ENCODE measurements at regions not wholly inside any gene's neighbourhood (a gene's known extent, or its start where the extent isn't known, plus 50 kb on each side); places are given as distances from the start of the nearest gene placed in this dataset.
"Not testable (repeated sequence)": the region's sequence is repeated elsewhere in the genome, so short reads cannot be mapped to it uniquely, and the experiment has no call there.

DNA sequence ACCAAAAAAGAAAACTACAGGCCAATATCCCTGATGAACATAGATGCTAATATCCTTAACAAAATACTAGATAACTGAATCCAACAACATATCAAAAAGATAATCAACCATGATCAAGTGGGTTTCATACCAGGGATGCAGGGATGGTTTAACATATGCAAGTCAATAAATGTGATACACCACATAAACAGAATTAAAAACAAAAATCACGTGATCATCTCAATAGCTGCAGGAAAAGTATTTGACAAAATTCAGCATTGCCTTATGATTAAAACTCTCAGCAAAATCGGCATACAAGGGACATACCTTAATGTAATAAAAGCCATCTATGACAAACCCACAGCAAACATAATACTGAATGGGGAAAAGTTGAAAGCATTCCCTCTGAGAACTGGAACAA is 199.9 kb downstream of the TXNL1 start:
- not testable (repeated sequence) for DNase-seq

DNA sequence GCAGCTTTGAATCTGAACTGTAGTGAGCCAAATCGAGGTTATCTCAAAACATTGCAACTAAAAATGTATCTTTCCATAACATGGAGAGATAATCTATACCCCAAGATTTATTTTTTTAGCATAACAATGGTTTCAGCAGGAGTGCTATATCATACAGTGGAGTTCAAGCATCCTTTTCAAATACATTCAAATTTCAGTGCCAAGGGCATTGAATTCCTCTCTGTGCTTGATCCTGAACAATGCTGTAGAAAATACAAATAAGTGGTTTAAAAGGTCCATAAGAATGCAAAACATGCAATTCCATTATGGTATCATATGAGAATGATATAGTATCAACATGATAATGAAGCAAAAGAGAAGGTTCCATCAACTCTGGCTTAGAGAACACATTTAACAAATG is 201.7 kb downstream of the TXNL1 start:
- DNase-seq: no peak

DNA sequence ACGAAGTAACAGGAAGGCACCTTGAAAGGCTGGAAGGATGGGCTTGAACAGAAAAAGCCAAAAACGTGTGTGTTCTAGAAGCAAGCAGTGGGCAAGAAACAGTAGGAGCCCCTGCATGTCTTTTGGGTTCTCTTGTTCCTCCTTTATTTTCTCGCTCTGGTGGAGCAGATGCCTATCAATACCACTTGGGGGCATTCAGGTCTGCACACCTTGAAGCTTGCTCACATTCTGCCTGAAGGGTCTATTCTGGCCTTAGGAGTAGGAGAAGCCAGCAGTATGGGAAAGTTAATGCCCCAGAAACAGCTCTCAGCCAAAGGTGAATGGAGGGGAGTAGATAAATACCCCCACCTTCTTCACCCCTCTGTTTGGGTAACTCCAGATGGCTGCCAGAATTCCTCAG is 204.5 kb downstream of the TXNL1 start:
- no peak for DNase-seq

DNA sequence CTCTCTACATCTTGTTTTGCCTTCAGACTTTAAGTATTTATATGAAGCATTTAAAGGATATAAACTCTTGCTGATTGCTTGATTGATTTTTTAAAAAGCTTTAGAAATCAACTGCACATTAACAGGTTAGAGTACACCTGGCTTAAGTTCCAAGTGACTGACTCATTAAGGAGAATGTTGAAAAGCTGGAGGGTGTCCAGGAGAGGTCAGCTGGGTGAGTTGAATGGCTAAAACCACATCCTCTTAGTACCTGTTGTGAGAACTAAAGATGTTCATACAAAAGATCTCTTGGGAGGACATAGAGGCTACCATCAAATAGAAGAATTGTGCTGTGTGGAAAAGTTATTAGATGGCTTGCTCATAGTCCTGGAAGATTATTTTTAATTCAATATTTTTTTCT is 206.8 kb downstream of the TXNL1 start:
- DNase-seq: no peak

DNA sequence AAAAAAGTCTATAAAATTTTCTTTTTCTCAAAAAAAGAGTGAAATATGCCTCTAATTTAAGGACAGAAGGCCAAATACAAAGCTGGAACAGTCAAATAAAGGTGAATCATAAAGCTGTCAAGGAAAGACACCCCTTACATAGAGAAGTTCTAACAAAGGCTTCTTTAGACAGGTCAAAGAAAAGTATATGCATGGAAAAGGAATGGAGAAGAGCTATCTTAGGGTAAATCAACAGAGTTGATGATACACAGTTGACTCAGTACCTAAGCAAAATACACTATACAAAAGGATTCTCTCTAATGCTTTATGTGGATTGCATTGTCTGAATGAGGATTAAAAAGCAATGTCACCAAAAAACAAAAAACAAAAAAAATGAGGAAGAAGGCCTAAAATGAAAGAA is 214.8 kb downstream of the TXNL1 start:
- DNase-seq: no peak

DNA sequence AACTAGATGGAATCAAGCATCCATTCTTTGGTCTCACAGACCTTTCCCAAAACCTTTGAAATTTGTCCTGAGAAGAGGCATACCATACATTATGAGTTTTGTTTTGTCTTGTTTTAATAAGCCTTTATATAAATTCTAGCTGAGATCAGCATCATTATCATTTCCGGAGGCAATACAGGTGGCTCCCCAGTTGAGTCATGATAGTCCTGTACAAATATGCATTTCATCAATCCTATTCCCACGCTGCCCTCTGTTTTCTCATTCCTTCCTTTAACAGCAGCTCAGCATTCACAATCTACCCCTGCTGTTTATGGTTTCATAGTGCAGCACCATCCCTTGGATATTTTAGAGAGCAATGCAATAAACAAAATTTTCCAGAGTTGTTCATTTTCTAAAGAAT is 216.7 kb downstream of the TXNL1 start:
- no peak for DNase-seq

DNA sequence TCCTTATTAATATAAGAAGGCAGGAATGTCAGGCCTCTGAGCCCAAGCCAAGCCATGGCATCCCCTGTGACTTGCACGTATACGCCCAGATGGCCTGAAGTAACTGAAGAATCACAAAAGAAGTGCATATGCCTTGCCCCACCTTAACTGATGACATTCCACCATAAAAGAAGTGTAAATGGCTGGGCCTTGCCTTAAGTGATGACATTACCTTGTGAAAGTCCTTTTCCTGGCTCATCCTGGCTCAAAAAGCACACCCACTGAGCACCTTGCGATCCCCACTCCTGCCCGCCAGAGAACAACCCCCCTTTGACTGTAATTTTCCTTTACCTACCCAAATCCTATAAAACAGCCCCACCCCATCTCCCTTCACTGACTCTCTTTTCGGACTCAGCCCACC is 217.5 kb downstream of the TXNL1 start:
- not testable (repeated sequence) for DNase-seq

DNA sequence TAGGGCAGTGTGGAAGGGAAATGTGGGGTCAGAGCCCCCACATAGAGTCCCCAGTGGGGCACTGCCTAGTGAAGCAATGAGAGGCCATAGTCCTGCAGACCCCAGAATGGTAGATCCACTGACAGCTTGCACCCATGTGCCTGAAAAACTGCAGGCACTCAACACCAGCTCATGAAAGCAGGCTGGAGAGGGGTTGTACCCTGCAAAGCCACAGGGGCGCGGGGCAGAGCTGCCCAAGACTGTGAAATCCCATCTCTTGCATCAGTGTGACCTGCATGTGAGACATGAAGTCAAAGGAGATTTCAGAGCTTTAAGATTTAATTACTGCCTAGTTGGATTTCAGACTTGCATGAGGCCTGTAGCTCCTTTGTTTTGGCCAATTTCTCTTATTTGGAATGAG is 224.0 kb downstream of the TXNL1 start:
- no peak for DNase-seq

DNA sequence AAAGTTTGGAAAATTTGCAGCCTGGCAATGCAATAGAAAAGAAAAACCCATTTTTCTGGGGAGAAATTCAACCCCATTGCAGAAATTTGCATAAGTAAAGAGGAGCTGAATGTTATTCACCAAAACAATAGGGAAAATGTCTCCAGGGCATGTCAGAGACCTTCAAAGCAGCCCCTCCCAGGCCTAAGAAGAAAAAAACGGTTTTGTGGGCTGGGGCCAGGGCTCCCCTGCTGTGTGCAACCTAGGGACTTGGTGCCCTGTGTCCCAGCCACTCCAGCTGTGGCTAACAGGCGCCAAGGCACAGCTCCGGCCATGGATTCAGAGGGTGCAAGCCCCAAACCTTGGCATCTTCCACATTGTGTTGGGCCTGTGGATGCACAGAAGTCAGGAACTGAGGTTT is 224.5 kb downstream of the TXNL1 start:
- no peak for DNase-seq

DNA sequence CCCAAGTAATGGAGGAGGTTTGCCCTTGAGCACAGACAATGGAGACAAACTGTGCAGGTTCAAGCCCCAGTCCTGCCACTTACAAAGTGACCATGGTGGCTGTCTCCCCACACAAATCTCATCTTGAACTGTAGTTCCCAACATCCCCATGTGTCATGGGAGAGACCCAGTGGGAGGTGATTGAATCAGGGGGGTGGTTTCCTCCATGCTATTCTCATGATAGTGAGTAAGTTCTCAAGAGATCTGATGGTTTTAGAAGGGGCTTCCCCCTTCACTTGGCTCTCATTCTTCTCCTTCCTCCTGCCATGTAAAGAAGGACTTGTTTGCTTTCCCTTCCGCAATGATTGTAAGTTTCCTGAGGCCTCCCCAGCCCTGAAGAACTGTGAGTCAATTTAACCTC is 225.4 kb downstream of the TXNL1 start:
- no peak for DNase-seq

DNA sequence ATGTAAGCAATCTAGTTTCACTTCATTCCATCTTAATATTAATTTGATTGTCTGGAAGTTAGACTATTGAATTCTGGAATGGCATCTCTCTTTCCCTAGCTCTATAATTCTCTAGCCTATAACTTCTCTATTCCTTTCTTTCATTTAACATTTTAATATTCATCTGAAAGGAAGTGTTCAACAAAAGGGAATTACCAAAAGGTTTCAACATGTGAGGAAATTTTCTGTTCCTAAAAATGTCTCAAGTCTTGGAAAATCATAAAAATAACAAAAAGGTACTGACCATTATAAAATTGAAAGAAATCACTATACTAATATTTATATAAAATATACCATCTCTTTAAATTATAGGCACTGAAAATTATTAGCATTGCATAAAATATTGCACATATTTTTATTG is 228.7 kb downstream of the TXNL1 start:
- DNase-seq: no peak

DNA sequence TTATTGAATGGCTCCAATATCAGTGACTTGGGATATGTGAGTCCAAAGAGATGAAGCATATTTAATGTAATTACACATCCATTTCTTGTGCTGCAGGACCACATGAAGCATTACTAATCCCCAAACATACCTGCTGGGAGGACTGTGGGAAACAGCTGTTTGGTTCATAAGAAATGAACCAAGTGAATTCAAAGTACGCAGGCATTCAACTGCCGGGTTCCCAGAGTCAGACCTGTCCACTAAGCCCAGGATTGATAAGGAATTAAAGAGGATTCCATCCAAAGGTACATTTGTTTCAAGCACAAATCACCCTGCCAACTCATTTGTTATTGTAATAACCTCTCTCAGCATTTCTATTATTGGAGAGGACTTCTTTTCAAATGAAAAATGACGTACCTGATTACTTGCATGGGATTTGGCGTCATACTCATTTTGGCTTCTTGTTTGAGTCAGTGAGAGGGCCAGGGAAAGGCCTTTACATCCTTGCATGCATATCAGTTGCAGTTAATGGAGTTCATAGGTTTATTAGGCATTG is 230.7 kb downstream of the TXNL1 start:
- DNase-seq: no peak

DNA sequence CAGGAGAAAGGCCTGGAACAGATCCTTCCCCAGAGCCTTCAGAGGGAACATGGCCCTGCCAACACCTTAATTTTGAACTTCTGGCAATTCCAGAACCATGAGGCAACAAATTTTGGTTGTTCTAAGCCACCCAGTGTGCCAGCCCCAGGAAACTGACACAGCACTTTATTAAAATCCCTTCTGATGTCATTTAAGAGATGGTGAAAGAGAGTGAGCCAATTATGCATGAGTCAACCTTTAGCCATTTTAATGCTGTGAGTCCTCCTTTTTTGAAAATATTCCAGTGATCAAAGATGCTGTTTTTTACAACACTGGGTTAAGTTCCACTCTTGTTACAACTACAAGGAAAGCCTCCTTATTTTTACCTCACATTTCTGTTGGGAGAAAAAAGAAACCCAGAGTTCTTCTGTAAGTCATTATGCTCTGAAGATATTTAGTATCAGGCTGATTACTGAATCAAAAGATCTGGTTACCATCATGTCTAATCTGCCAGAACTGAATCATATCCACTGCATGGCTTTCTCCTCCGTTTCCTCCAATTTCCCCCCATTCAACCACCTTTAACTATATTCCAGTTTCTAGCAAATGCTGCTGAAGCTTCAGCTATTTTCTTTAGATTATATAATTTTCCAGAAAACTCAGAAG is 235.4 kb downstream of the TXNL1 start:
- DNase-seq: no peak

DNA sequence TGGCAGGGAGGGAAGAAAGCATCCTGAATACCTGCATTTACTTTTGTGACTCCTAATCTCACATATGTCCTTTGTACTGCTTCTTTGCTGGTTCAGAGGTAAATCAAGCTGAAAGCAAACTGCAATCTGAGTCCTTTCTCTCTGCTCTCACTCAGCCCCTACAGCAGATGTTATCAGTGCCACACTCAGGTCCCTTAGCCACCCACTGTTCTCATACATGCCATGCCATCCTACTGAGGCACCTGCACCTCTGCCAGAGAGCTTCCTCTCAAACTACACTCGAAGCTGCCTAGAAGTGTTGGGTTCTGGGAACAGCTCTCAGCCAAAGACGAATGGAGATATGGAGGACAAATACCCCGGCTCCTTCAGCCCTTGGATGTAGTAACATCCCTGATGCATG is 244.5 kb downstream of the TXNL1 start:
- DNase-seq: no peak

DNA sequence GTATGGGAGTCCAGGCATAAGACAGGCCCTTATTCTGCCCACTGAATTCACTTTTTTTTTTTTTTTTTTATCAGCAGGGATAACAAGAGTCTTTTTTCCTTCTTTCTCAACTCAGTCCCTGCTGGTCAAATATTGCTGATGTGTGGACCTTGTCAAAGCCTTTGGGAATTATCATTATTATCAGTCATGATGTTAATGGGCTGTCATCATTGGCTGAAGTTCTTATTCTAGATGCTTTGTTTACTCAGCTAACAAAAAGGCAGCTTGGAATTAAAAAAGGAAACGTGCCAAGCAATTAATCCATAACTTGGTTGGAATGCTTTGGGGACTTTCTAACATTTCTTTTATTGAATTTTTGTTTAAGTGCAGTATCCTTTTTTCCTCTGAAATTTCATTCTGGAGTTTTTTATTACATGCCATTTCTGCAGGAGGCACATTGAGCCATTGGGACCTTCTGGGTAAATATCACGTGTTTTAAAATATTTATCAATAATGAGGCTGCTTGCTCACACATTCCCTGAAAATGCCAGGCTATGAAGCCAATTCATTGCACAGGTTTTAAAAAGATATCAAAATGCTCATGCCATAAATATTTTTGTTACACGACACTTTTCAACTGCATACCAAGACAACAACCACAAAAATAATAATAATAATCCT is 246.3 kb downstream of the TXNL1 start:
- DNase-seq: no peak

DNA sequence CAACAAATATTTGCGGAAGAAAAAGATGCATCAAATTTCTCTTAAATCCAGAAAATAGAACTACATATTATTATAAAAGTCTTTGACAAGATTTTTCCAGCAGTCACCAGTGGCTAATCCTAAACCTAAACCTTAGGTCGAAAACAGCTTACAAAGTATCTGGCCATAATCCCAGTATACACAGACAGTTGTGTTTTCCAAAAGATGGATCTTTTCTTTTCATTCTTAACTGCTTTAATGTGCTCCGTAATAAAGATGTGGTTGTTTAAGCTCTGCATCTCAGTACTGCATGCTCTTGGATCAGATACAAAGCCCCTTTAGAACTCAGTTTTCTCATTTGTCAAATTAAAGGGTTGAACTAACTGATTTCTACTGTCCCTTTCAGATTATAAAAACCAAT is 247.8 kb downstream of the TXNL1 start:
- DNase-seq: no peak

DNA sequence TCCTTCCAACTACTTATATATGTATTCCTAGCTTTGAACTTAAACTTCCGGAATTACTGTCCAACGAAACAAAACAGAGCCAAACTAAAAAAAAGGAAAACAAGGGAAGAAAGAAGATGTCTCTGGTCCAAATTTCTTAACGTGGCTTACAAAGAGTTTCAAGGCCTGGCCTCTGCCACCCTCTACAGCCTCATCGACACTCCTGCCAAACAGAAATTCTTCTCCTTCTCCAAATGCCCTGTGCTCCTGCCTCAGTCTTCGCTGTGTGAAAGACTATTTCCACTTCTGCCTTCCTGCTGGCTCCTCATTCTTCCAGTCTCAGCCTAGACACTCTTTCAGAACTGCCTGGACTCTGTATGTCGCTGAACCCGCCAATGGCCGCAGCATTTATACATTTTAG is 249.2 kb downstream of the TXNL1 start:
- DNase-seq: peak; percentile 11

DNA sequence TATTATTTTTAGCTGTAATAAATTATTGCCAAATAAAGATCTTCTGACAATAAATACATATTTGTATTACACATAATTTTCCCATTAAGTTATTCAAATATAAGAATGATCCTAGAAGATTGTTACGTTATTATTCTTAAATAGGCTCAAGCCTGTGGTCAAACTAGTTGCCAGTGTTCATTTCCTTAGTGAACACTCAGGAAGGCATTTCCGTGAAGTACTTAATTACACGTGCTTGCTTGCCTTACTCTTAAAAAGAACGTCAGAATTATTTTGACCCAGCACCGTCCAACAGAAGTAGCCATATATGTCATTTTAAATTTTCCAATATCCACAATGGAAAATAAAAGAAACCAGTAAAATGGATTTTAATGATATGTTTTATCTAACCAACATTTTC is 249.8 kb downstream of the TXNL1 start:
- no peak for DNase-seq

DNA sequence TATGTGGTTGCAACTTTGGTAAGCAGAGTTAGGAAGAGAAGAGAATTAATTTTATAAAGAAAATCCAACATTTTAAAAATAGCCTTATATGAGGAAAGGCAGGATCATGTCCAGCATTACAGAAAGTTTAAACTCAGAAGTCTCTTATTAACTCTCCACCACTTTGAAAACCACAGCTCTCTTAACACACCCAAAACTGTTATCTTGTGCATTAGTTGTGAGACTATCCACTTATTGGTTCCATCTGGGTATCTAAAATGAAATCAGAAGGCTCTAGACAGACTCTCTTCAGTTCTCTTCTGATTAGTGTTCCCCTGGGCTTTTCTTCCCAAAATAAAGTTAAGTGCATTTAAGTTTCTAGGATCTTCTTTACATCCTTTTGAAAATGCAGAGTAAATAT is 251.5 kb downstream of the TXNL1 start:
- DNase-seq: no peak

DNA sequence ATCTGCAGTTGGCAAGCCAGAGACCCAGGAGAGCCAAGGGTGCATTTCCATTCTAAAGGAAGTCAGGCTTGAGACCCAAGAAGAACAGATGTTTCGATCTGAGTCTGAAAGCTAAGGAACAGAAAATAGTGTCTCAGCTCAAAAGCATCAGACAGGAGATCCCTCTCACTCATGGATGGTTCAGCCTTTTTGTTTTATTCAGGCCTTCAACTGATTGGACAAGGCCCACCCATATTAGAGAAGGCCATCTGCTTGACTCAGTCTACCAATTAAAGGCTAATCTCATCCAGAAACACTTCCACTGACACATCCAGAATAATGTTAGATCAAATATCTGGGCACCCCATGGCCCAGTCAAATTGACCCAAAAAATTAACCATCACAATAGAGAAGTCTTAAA is 255.0 kb downstream of the TXNL1 start:
- DNase-seq: no peak

DNA sequence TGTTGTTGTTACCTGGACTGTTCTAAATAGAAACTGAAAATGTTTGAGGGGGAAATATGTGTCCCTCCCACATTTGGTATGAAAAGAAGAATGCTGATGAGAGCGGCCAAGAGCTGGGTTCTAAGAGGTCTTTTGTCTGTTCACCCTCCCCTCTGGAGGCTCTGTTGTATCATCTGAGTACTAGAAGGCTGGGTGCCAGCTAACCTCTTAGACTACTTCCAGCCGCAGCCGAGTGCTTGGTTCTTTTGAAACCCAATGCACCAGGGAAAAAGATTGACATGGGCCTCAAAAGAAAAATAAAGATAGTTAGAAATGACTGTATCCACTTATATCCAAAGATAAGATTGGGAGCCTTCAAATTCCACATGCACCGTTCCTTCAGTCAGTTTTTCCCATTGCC is 255.9 kb downstream of the TXNL1 start:
- peak; percentile 74 for DNase-seq

DNA sequence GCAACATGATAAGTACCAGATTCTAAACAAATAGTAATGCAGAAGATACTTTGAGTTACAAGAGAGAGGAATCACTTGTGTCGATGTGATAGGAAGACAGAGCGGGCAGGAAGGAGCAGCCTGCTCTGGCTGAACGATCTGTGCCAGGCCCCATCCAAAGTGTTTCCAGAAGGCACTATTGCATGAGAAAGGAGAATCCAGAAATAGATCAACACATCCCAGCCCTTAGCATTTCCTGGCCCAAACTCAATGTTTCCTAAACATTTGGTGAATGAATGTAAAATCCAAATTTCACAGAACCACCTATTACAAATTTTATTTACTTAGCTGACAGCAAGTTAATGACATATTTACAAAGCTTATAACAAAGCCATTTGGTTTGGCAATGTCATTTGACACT is 257.2 kb downstream of the TXNL1 start:
- no peak for DNase-seq

DNA sequence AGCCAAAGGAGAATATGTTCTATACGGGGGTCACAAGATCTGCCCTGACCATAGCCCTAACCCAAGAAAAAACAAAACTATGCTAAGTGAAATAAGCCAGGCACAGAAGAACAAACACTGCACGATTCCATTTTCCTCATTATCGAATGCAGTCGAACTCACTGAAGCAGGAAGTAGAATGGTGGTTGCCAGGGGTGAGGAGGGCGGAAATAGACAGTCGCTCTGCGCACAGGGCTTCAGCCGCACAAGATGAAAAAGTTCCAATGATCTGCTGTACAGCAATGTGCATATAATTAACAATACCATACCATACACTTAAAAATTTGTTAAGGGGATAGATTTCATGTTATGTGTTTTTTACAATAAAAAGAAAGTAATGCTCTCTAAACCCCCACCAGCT is 257.7 kb downstream of the TXNL1 start:
- DNase-seq: no peak

DNA sequence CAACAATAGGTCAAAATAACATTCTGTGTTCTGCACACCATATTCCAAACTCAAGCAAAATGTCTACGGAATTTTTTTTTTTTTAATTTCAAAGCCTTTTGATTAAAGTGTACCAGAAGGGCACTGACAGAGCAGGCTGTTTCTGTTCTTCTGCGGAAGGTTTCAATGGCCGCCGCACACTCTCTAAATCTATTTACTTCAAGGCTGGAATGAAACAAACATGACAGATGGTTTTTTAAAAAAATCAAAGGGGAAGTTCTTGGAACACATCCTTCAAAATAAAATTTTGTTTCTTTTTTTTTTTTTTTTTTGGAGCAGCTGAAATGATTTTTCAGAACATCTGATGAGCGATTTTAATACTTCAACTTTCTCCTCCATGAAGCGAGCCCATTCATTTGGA is 259.1 kb downstream of the TXNL1 start:
- no peak for DNase-seq

DNA sequence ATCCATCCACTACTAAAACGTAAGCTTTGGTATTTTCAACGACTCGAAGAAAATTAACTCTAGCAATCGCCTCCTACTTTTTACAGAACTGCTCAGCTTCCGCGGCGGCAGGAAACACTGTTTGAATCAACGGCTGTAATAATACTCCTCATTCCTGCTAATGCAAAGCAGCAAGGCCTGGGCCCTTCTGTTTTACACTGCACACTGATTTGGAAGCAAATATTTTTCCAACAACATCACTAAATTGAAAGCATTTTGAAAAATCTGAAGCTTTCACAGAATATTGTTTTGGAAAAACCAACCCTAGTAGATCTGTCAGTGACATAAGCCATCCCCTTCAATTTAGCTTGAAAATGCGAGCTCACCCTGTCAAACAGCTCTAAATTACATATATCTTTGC is 261.2 kb downstream of the TXNL1 start:
- no peak for DNase-seq

All from midbrain (tissue), 1 donor.